Peyer's patch (tissue), 4 donors: ENCODE measurements at regions not wholly inside any gene's neighbourhood (a gene's known extent, or its start where the extent isn't known, plus 50 kb on each side); places are given as distances from the start of the nearest gene placed in this dataset.

Experiments used
- DNase-seq, 3 donors: peaks; one replicate each; pipeline ENCODE4 v3.0.0-alpha.2; 2017 to 2019
- H3K27ac ChIP-seq, 4 donors: fragments of 200-600 bp; sonication (generic); one replicate each; pipeline ENCODE4 v1.5.1; 2016 to 2019
- H3K27me3 ChIP-seq, 2 donors: fragments of 200-600 bp; sonication (generic); one replicate each; pipeline ENCODE4 v1.5.1; 2019
- H3K36me3 ChIP-seq, 3 donors: fragments of 200-600 bp; sonication (generic); one replicate each; pipeline ENCODE4 v1.5.1; 2016 to 2019
- H3K4me1 ChIP-seq, 4 donors: fragments of 200-600 bp; sonication (generic); one replicate each; pipeline ENCODE4 v1.5.1; 2016 to 2019
- H3K4me3 ChIP-seq, 4 donors: fragments of 200-600 bp; sonication (generic); 1 replicate in 3 of 4; 2 replicates in 1 of 4; pipeline ENCODE4 v1.5.1; 2016 to 2019; ENCODE audit warnings: mild to moderate bottlenecking in 1 of 4
- H3K9me3 ChIP-seq, 4 donors: fragments of 200-600 bp; sonication (generic); one replicate each; pipeline ENCODE4 v1.5.1; 2016 to 2019; ENCODE audit warnings: mild to moderate bottlenecking in 1 of 4
- CTCF ChIP-seq, 6 experiments: fragments of 450-650 bp in 4 of 6; fragments of 200-600 bp in 2 of 6; sonication (generic) in 1 of 6; IDR thresholded peaks; one replicate each; pipeline ENCODE4 v1.5.1; 2017 to 2019; ENCODE audit warnings: antibody characterized with exemption in 6 of 6, mild to moderate bottlenecking in 3 of 6, moderate library complexity in 1 of 6
- POLR2A ChIP-seq, 2 donors: fragments of 450-650 bp; IDR thresholded peaks; one replicate each; pipeline ENCODE4 v1.5.1; 2017; ENCODE audit warnings: antibody characterized with exemption in 2 of 2, mild to moderate bottlenecking in 2 of 2, moderate library complexity in 2 of 2

GRCh38 chr2:217206016-217206725 is 346.3 kb upstream of the TNP1 start:
- Histone ChIP-seq H3K4me1 (no peaks in the 10 kb centered on the region), H3K36me3 (no peaks in the 10 kb centered on the region), H3K27me3 (no peaks in the 10 kb centered on the region), H3K9me3 (no peaks in the 10 kb centered on the region), H3K27ac (no peak overlapping the region), H3K4me3 (no peak overlapping the region)
- DNase-seq = no peak
- TF ChIP-seq POLR2A (IDR thresholded peaks at IDR 0.05) (no peak), CTCF (IDR thresholded peaks at IDR 0.05) (no peak)

GRCh38 chr2:217204358-217204757 is 344.5 kb upstream of the TNP1 start:
- TF ChIP-seq POLR2A (IDR thresholded peaks at IDR 0.05) = no peak
- TF ChIP-seq CTCF (IDR thresholded peaks at IDR 0.05) = no peak
- Histone ChIP-seq H3K36me3 (no peaks in the 10 kb centered on the region), H3K27me3 (no peaks in the 10 kb centered on the region), H3K27ac (no peak overlapping the region), H3K9me3 (no peaks in the 10 kb centered on the region), H3K4me3 (no peak overlapping the region), H3K4me1 (no peaks in the 10 kb centered on the region)
- no peak for DNase-seq

GRCh38 chr2:217203086-217203485 is 343.2 kb upstream of the TNP1 start:
- DNase-seq = no peak
- TF ChIP-seq POLR2A (IDR thresholded peaks at IDR 0.05) (no peak), CTCF (IDR thresholded peaks at IDR 0.05) (no peak)
- Histone ChIP-seq H3K27me3 (no peaks in the 10 kb centered on the region), H3K4me3 (no peak overlapping the region), H3K36me3 (no peaks in the 10 kb centered on the region), H3K27ac (no peak overlapping the region), H3K9me3 (no peaks in the 10 kb centered on the region), H3K4me1 (no peaks in the 10 kb centered on the region)

- Histone ChIP-seq H3K27ac (no peak overlapping the region), H3K9me3 (no peaks in the 10 kb centered on the region), H3K4me1 (no peaks in the 10 kb centered on the region), H3K4me3 (no peak overlapping the region), H3K36me3 (no peaks in the 10 kb centered on the region), H3K27me3 (no peaks in the 10 kb centered on the region)
- TF ChIP-seq CTCF (IDR thresholded peaks at IDR 0.05) (no peak), POLR2A (IDR thresholded peaks at IDR 0.05) (no peak)
- no peak for DNase-seq
These were observed 339.4 kb upstream of the TNP1 start for GRCh38 chr2:217199255-217199630.

GRCh38 chr2:217195658-217196446 is 336.0 kb upstream of the TNP1 start:
- no peak overlapping the region for H3K27ac ChIP-seq

More at GRCh38 chr2:217195658-217196446, 336.0 kb upstream of the TNP1 start:
- H3K9me3 ChIP-seq = no peaks in the 10 kb centered on the region
- no peaks in the 10 kb centered on the region for H3K4me1 ChIP-seq
- no peak for DNase-seq
- no peaks in the 10 kb centered on the region for H3K36me3 ChIP-seq
- TF ChIP-seq CTCF (IDR thresholded peaks at IDR 0.05) (no peak), POLR2A (IDR thresholded peaks at IDR 0.05) (no peak)
- H3K4me3 ChIP-seq = no peak overlapping the region
- no peaks in the 10 kb centered on the region for H3K27me3 ChIP-seq
